ENCODE measurements at regions not wholly inside any gene's neighbourhood (a gene's known extent, or its start where the extent isn't known, plus 50 kb on each side); places are given as distances from the start of the nearest gene placed in this dataset.

DNA sequence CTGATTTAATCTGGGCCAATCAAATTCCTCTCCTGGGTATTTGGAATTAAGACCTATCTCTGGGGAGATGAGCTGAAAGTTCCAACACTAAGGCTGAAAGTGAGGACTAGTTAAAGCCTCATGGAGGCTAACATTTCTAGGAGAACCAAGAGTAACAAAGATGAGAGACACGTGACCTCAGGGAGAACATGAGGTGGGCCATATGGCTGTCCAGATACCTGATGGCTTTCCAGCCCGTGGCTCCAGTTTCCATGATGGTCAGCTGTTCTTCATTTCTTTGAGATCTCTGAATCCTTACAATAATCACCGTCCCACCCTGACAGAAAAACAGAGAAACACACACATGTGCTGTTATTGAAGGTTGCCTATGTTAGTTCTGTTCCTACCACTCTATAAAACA lies 66.1 kb downstream of the LEPR start:
- no peak for DNase-seq (ENCODE audit: low spot score)

DNA sequence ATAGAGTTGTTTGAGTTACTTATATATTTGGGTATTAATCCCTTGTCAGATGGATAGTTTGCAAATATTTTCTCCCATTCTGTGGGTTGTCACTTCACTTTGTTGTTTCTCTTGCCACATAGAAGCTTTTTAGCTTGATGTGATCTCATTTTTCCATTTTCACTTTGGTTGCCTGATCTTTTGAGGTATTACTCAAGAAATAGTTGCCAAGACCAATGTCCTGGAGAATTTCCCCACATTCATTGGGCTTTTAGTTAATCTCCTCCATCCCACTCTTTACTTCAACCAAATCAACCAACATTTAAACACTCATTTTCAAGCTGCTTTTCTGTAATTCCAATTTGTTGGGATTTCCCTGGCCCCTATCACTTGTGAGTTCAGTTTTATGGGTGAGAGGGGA lies 69.0 kb downstream of the LEPR start:
- DNase-seq (ENCODE audit: low spot score), result no peak

DNA sequence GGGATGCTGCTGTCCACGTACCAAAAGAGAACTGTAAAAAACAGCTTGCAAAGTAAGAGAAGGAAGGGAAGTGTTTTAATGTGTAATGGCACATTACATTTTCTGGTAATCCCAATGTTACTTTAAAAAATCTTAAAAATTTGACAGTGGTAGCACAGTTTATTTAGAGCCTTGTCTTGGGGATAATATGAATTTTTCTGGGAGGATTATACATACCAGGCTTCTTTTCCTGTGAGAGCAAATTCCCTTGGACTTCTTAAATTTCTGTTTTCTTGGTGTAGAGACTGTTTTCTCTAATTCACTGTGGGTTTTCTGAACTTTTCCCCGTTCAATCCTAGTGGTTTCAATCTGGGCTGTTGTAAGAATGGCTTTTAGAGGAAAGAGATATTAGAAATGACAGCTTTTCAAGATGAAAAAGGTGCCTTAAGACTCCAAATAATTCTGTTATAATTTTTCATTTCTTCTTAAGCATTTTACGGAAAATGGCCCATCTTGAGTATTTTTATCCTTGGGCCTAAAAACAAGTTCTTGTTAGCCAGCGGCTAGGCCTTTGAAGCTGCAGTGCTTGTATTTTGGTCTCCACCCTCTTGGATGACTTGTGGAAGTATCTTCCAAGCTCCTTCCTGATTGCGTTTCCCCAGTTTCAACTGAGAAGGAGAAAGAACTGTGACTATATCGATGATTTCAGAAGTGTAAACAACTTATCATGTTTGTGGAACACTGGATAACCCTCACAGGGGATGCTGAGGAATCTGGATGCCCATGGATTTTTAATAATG lies 70.0 kb downstream of the LEPR start:
- DNase-seq (ENCODE audit: low spot score), result no peak

DNA sequence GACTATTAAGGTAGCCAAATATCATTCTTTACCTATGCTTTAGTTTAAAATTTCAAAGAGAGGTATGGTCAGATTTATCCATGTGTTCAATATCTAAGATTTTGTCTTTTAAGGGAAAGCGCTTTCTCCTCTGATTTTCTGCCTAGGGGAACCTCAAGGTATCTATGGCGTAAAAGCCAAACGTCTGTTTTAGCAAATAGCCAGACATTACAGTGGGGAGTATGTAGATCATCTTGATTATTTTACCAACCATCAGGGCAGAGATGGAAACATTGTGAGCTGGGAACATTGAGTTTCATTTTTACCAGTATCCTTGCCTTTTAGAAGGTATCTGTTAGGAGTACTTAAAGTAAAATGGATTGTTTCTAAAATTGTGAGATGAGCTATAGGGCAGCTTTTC lies 71.0 kb downstream of the LEPR start:
- no peak for DNase-seq (ENCODE audit: low spot score)

DNA sequence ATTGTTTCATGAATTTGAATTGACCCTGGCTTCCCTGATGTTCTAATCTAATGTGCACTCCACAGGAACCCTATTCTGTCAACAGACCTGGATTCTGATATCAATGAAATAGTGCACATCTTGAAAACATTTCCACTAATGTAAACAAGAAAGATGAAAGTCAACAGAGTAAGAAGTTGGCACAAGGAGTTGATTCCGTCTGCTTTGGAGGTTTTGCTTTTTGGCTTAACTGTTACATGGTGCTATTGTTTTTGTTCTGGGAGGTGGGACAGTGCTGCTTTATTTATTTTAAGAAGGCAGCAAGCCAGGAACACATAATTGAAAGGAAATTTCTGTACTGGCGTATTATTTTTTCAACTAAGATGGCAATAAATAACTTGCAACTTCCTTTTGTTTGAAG lies 73.3 kb downstream of the LEPR start:
- no peak for DNase-seq (ENCODE audit: low spot score)

DNA sequence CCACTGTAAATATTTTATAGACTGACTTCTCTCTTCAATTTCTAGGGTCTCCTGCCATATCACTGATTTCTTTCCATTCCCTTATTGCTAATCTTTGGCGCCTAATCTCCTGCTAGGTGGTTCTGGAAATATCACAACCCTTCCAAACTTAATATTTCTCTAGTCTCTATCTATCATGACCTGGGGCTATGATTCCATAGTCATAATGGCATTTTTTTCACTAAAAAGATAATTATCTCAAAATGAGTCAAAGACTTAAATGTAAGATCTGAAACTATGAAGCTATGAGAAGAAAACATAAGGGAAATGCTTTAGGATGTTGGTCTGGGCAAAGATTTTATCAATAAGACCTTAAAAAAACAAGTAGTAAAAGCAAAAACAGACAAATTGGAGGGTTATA lies 74.2 kb downstream of the LEPR start:
- DNase-seq (ENCODE audit: low spot score), result no peak

DNA sequence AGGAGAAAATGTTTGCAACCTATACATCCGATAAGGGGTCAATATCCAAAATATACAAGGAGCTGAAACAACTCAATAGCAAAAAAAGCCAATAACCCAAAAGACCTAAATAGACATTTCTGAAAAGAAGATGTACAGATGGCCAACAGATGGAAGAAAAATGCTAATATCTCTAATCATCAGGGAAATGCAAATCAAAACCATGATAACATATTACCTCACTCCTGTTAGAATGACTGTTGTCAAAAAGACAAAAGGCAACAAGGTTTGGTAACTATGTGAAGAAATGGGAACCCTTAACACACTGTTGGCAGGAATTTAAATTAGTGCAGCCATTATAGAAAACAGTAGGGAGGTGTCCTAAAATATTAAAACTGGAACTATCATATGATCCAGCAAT lies 74.7 kb downstream of the LEPR start:
- no peak for DNase-seq (ENCODE audit: low spot score)

DNA sequence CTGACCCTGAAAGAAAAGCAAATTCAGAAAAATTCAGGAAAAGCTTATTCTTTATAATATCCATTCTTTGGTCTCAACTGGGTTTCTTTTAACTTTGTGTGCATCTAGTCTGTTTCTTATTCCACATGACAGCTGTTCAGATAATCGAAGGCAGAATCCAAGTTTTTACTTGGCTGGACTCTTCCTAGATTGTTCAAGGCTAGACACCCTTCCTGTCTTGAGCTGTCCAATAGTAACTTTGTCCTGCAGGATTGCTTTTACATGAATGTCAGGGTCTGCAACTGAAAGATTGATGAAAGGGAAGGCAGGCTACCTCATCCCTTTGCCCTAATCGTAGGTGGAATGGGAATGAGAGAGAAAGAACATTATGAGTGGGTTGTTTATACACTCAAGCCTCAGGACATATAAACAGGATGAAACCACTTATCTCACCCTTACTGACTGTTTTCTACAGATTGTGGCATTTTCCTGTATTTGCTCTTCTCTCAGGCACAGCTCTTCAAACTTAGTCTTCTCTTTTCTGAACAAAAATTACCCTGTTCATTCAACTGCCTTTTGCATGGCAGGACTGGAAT lies 76.9 kb downstream of the LEPR start:
- DNase-seq (ENCODE audit: low spot score), result no peak

DNA sequence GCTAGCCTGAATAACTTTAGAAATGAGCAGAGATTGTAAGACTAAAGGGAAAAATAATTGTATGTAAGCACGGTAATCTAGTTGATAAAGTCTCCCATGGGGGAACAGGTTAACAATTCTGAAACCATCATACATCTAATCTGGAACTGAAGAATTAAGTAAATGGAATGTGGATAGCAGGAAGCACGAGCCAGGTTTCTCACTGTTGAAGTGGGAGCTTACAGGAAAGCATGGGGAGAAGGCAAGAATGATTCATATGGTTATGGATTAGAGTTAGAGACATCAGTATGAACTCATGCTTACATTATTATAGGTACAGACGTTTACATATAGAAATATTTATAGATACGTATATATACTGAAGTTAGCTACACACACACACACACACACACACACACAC lies 83.0 kb downstream of the LEPR start:
- no peak for DNase-seq (ENCODE audit: low spot score)

DNA sequence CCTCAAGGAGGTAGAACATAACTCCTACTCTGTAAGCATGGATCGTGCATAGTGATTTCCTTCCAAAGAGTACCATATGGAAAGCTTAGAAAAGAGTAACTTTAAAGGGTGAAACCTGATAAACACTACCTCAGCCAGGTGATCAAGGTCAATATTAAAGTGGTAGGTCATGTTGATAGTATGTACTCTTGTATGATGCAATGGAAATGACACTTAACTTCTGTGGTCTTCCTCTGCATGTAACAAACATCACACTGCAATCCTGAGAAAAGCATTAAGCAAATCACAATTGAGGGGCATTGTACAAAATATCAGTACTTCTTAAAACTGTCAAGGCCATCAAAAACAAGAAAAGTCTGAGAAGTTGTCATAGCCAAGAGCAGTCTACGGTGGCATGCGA lies 83.8 kb downstream of the LEPR start:
- no peak for DNase-seq (ENCODE audit: low spot score)

DNA sequence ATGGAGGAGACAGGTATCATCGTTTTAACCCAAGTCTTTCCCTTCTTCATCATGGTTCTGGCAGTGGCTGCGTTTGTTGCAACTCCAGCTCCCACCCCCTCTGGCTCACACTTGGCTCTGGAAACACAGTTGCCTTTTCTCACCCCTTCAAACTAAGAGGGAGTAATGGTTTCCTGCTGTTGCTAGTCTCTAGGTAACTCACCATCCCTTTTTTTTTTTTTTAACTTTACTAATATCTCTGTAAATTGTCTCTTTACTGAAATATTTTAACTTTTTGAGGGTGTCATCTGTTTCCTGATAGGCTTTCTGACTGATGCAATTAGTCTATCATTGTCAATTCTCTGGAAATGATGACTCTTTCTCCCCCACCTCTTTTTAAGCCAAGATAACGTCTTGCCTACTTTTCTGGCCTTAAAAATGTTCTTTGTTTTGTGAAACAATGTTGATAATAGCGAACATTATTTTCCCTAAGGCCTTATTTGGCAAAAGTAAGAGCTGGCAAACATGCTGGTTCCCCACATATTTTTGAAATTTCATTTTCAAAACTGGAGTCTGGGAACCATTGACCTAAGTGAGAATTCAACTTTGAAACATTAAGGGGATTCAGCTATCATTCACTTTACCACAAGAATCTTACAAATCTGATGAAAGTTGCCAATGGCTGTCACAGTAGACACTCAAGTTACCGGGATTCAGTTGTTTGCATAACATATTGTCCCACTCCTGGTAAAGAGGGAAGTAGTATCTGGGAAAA lies 85.3 kb downstream of the LEPR start:
- DNase-seq (ENCODE audit: low spot score), result no peak

DNA sequence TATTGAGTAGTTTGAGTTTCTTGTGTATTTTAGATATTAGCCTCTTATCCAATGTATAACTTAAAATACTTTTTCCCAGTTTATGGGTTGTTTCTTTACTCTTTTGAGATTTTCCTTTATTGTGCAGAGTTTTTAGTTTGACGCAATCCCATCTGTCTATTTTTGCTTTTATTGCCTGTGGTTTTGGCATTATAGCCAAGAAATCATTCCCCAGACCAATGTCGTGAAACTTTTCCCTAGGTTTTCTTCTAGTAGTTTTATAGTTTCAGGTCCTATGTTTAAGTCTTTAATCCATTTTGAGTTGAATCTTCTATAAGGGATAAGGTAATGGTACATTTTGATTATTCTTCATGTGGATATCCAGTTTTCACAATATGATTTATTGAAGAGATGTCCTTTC lies 87.6 kb downstream of the LEPR start:
- no peak for DNase-seq (ENCODE audit: low spot score)

DNA sequence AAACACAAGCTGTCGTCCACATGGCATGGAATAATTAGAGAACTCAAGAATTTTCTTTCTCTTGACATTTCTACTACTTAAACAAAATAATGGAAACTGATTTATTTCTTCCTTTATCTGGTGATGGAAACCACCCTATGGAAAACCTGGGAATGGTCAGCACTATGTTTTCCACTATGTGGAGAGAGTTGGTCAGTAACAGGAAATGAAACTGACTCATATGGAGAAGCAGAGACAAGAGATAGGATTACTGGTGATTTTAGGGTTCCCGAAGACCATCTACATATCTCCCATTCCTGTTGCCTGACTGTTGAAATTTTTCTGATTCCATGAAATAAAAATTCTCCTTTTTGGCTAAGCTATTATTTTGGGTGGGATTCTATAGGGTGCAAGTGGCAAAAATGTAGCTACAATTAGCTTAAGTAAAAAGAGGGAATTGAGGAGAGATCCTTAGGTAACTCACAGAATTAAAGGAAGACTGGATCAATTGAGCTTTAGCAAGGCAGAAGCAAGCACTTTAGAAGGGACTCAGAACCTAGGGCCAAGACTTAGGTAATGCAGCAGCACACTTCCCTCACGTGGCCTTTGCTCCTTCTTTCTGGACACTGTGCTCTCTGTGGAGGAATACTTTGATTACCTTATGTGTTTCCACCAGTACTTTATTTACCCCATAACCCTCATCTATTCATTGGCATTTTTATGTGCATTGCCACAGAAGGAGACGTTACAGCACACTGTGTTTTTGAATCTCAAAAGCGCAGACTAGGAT lies 89.6 kb downstream of the LEPR start:
- no peak for DNase-seq (ENCODE audit: low spot score)

DNA sequence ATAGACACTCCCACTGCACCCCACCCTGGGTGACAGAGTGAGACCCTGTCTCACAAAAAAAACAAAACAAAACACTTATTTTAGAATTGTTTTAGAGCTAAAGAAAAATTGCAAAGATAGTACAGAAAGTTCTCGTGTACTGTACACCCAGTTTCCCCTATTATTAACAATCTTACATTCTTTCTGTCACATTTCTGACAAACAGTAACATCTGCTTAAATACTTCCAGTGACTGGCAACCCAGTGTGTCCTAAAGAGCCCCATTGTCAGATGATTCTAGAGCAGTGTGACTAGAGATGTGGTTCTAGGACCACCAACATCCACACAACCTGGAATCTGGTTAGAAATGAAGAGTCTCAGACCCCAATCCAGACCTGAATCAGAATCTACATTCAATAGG lies 90.5 kb downstream of the LEPR start:
- DNase-seq (ENCODE audit: low spot score), result no peak

DNA sequence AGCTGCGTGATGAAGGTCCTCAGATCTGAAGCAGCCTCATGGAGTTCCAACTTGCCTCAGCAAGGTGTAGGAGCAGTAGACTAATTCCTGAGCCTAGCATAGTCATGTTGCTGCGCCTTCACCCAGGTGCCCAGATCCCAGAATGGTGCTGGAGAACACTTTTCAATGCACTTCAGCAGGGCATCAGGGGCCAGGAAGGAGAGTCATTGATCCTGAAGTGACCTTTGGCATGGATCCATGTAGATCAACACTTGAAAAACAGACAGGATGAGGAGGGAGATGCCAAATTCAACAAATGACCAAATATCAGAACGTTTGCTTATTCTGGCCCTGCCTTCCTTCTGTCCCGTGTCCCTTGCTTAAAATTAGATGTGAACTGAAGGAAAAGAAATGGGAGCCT lies 91.9 kb downstream of the LEPR start:
- DNase-seq (ENCODE audit: low spot score), result no peak

DNA sequence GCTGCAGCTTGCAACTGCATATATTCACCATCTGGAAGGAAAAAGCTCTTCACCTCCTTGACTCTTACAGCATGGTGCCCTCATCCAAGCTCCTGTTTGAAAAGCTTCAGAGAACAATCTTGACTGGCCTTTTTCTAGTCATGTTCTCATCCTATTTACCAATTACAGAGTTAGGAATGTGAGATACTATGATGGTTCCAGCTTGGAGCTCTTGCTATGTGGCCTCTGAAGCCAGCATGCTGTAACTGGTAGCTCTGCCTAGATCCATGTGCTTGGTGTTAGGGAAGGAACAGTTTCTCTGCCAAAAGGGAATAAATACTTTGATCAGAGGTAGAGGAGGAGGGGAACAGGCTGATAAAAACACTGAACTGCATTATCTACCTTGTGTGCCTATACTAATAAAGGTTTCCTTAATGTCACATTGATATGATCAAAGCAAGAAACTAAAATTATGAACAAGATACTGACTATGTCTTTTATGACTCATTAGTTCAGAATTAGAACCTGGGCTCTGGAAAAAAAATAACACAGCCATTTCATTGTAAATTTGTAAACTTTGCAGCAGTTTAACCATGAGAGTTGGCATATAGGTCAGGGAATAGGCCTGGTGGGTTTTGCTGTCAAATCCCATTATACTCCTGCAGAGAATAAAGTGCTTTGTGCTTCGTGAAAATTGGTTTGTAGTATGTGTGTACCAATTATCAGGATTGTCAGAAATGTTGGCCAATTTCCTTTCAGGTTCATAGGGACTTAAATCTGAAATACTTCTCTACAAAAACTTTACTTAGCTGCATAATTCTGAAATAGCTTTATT lies 92.7 kb downstream of the LEPR start:
- no peak for DNase-seq (ENCODE audit: low spot score)

DNA sequence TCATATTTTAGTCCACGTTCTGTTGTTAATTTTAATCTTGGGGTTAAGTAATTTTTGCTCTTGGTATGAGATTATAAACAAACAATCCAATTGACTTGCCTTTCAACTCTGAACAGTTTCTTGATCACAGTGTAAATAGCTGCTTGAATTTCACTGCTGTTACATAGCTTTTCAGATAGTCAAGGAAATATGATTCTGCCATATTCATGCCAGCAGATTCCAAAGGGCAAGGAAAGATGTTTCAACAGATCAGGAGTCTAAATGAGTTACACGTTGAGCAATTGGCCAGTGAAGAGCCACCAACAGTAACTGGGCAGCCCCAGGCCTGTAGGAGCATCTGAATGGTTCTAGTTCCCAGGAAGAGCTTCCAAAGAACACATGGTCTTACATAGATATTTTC lies 93.6 kb downstream of the LEPR start:
- no peak for DNase-seq (ENCODE audit: low spot score)

DNA sequence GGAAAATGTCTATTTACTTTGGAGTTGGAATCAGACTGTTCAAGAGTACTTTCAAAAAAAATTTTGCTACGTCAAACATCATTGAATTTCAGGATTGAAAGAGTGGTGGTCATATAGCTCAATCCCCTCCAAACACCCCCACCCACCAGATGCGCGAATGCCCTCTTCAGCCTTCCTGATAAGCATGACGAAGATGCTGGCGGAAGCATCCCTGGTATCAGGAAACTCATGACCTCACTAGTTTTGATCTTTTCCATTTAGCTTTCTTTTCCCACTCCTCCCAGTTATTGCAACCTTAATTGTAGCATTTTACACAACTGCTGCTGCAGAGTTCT lies 104.4 kb downstream of the LEPR start:
- DNase-seq (ENCODE audit: low spot score), result no peak

DNA sequence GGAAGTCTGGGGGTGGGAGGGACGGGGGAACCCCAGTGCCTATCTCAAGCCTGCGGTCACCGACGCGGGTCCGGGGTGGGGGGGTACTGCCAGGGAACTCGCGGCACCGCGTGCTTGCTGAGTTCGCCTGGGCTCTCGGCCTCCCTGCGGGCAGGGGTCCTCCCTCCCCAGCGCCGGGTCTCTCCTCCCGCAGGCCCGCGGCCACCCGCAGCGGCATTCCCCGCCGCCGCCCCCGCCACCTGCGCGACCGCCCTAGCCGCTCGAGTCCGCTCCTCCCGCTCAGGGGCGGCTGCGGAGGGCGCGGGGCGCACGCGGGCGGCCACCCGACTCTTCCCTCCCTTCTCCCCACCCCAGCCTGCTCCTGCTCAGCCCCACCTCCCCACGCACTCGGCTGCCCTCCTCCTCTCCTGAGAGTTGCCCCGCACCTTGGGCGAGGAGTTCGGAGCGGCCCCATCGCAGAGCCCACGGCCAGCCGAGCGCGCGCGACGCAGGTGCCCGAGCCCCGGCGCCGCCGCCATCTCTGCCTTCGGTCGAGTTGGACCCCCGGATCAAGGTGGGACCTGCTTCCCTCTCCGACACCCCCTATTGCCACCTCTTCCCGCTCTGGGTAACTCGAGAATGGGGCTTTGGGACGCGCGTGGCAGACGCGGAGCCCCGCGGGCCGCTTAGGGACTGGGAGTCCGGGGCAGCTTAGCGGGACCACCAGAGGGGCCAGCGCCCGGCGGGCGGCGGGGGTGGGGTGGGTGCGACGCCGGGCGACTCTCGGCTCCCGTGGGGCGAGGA lies 105.0 kb downstream of the LEPR start:
- no peak for DNase-seq (ENCODE audit: low spot score)

DNA sequence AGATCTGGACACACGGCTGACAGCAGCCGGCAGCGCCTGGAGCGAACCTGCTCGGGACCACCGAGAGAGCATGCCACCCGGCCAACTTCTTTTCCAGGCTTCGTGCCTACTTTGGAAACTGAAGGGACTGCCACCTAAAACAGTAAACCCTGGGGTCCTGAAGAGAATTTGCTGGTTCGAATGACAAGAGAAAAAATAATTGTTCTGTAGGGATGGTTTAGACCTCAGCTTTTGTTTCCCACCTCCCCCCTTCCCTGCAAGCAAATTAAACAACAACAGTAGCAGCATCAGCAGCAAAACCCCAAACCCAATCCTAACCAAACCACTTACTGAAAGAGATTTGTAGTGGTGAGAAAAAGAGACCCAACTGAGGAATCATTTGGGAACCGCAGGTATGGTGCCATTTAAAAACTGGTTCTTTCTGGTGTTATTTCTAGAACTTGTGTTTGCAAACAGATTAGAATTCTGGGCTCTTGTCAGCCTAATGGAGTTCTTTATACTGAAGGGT lies 105.6 kb downstream of the LEPR start:
- no peak for DNase-seq (ENCODE audit: low spot score)

DNA sequence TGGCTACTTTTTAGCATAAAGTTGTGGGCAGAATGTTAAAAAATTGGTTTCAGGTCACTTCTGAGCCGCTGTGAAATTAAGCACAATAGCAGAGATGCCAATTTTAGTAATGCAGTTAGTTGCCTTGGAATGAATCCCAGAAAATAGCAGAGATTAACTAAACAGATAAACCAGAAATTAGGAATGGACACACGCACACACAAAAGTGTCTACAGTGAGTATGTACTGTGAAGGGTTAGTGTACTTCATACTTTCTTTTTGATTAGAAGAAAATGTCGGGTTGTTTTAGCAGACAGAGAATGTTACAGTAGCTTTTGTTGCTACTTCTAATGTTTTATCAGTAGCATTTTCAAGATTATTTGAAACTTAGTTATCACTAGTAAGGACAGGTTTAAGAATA lies 106.7 kb downstream of the LEPR start:
- DNase-seq (ENCODE audit: low spot score), result no peak

Measured in HT-29 (cell line).